GM23338 (cell line): ENCODE measurements at regions not wholly inside any gene's neighbourhood (a gene's known extent, or its start where the extent isn't known, plus 50 kb on each side); places are given as distances from the start of the nearest gene placed in this dataset.

Experiments used
- ATAC-seq: fragments of 200-7000 bp; cut with Tn5 transposase; 3 replicates; pipeline ENCODE4 v1.9.1; 2020
- DNase-seq: peaks from one replicate; pipeline ENCODE4 v3.0.0-alpha.2; 2015; ENCODE audit warnings: low spot score
- H2AFZ ChIP-seq: fragments of 200-600 bp; sonication (generic); 2 replicates; pipeline ENCODE4 v1.8.0; 2016; ENCODE audit warnings: antibody characterized with exemption, mild to moderate bottlenecking, moderate library complexity
- H3F3A ChIP-seq: fragments of 200-600 bp; sonication (generic); replicated peaks from 2 replicates; pipeline ENCODE4 v1.8.0; 2017; ENCODE audit warnings: antibody characterized with exemption, mixed run types, low read depth
- H3K27ac ChIP-seq: fragments of 200-600 bp; sonication (generic); 2 replicates; pipeline ENCODE4 v1.6.1; 2016; ENCODE audit warnings: low read depth
- H3K27me3 ChIP-seq: fragments of 200-600 bp; sonication (generic); 2 replicates; pipeline ENCODE4 v1.8.0; 2016; ENCODE audit warnings: mild to moderate bottlenecking, mixed run types, moderate library complexity; ENCODE audit not compliant: insufficient read depth
- H3K36me3 ChIP-seq: fragments of 200-600 bp; sonication (generic); 2 replicates; pipeline ENCODE4 v1.8.0; 2016; ENCODE audit warnings: mild to moderate bottlenecking; ENCODE audit not compliant: insufficient read depth
- H3K4me1 ChIP-seq: fragments of 200-600 bp; sonication (generic); 2 replicates; pipeline ENCODE4 v1.8.0; 2016; ENCODE audit warnings: mild to moderate bottlenecking, moderate library complexity; ENCODE audit not compliant: insufficient read depth
- H3K4me2 ChIP-seq: fragments of 200-600 bp; sonication (generic); 2 replicates; pipeline ENCODE4 v1.7.1; 2017; ENCODE audit warnings: mixed run types
- H3K4me3 ChIP-seq: fragments of 200-600 bp; sonication (generic); 2 replicates; pipeline ENCODE4 v1.6.1; 2016; ENCODE audit warnings: mixed run types
- H3K79me2 ChIP-seq: fragments of 200-600 bp; sonication (generic); replicated peaks from 2 replicates; pipeline ENCODE4 v1.8.0; 2017; ENCODE audit warnings: mild to moderate bottlenecking; ENCODE audit not compliant: insufficient read depth
- H3K9me2 ChIP-seq: fragments of 200-600 bp; sonication (generic); 2 replicates; pipeline ENCODE4 v1.8.0; 2017; ENCODE audit not compliant: insufficient read depth
- H4K20me1 ChIP-seq: fragments of 200-600 bp; sonication (generic); replicated peaks from 2 replicates; pipeline ENCODE4 v1.8.0; 2017; ENCODE audit warnings: mild to moderate bottlenecking; ENCODE audit not compliant: insufficient read depth
- H3K27ac Mint-ChIP-seq: 2 replicates; pipeline ENCODE4 v1.8.0; 2020; ENCODE audit warnings: inconsistent platforms, mild to moderate bottlenecking, moderate library complexity, mixed read lengths
- H3K27me3 Mint-ChIP-seq: 3 replicates; pipeline ENCODE4 v1.8.0; 2022; ENCODE audit warnings: low read depth, mild to moderate bottlenecking, moderate library complexity, mixed read lengths, inconsistent platforms; ENCODE audit not compliant: insufficient read depth, poor library complexity
- H3K36me3 Mint-ChIP-seq: 3 replicates; pipeline ENCODE4 v1.8.0; 2021; ENCODE audit warnings: low read depth, mild to moderate bottlenecking, inconsistent platforms, moderate library complexity, mixed read lengths
- H3K4me1 Mint-ChIP-seq: 3 replicates; pipeline ENCODE4 v1.8.0; 2020; ENCODE audit warnings: mild to moderate bottlenecking, inconsistent platforms, mixed read lengths
- H3K4me3 Mint-ChIP-seq: 3 replicates; pipeline ENCODE4 v1.8.0; 2021; ENCODE audit warnings: moderate library complexity, mild to moderate bottlenecking, inconsistent platforms, mixed read lengths
- H3K9me3 Mint-ChIP-seq: 3 replicates; pipeline ENCODE4 v1.8.0; 2020; ENCODE audit warnings: moderate library complexity, mild to moderate bottlenecking, inconsistent platforms, mixed read lengths
- EZH2 ChIP-seq: fragments of 200-600 bp; sonication (generic); IDR thresholded peaks from one replicate; pipeline ENCODE4 v1.8.0; 2017; ENCODE audit warnings: antibody characterized with exemption, mild to moderate bottlenecking, low read depth; ENCODE audit not compliant: unreplicated experiment
- EZH2phosphoT487 ChIP-seq: fragments of 200-600 bp; sonication (generic); IDR thresholded peaks from one replicate; pipeline ENCODE4 v1.8.1; 2018; ENCODE audit warnings: antibody characterized with exemption; ENCODE audit not compliant: unreplicated experiment
- JUNB ChIP-seq: IDR thresholded peaks from one replicate; pipeline ENCODE4 v1.6.1; 2016; ENCODE audit warnings: antibody characterized with exemption; ENCODE audit not compliant: unreplicated experiment
- NANOG ChIP-seq: IDR thresholded peaks from 2 replicates; pipeline ENCODE4 v1.6.1; 2016; ENCODE audit warnings: antibody characterized with exemption, borderline replicate concordance
- POLR2AphosphoS5 ChIP-seq: IDR thresholded peaks from 2 replicates; pipeline ENCODE4 v1.6.1; 2016; ENCODE audit warnings: antibody characterized with exemption, low read depth
- STAT1 ChIP-seq: IDR thresholded peaks from one replicate; pipeline ENCODE4 v1.6.1; 2016; ENCODE audit warnings: antibody characterized with exemption; ENCODE audit not compliant: unreplicated experiment
- ZNF114 ChIP-seq: fragments of 250-450 bp; sonication (Bioruptor Pico); IDR thresholded peaks from 2 replicates; pipeline ENCODE4 v1.5.0; 2020; ENCODE audit warnings: mild to moderate bottlenecking, moderate library complexity
- ZNF331 ChIP-seq: fragments of 250-450 bp; sonication (Bioruptor Pico); IDR thresholded peaks from 2 replicates; pipeline ENCODE4 v1.5.0; 2020; ENCODE audit warnings: low read depth, mild to moderate bottlenecking, moderate library complexity
- ZNF462 ChIP-seq: fragments of 250-450 bp; sonication (Bioruptor Pico); IDR thresholded peaks from 2 replicates; pipeline ENCODE4 v1.5.0; 2020; ENCODE audit warnings: mild to moderate bottlenecking, moderate library complexity
- TF ChIP-seq, protein P1 (sequence below): IDR thresholded peaks from 2 replicates; pipeline ENCODE4 v1.6.1; 2016; ENCODE audit warnings: antibody characterized with exemption
- TF ChIP-seq, protein P2 (sequence below): IDR thresholded peaks from one replicate; pipeline ENCODE4 v1.6.1; 2018; ENCODE audit warnings: antibody characterized with exemption; ENCODE audit not compliant: unreplicated experiment

DNA sequence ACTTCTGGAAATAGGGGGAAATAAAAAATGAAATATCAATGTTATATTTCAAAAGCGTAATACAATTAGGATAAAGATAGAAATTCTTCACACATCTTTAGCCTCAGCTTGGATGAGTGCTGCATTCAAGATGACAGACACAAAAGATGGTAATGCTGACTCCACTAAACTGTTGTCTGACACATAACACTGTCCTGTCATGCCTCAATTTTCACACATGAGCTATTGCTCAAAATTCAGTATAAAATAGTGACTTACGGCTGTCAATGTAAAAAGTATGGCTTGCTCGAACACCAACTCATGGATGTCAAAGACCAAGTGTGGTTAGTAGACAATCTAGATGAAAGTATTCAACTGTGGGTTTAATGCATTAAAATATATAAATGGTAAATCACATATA lies 94.5 kb downstream of the KLF12 start:
- Histone ChIP-seq H3K4me2 (no peak overlapping the region), H3K9me2 (no peaks in the 10 kb centered on the region), H3F3A (0 out of 2 replicates have a peak, but pooled peaks cover 4% of the 10 kb centered on the region), H3K27me3 (no peaks in the 10 kb centered on the region), H2AFZ (no peak overlapping the region), H4K20me1 (no peaks in the 10 kb centered on the region), H3K4me3 (no peak overlapping the region), H3K79me2 (peaks cover 12% of the 10 kb centered on the region), H3K4me1 (peaks cover 13% of the 10 kb centered on the region), H3K36me3 (no peaks in the 10 kb centered on the region), H3K27ac (no peak overlapping the region)
- H3K27ac Mint-ChIP-seq = no peak overlapping the region
- no peaks in the 10 kb centered on the region for H3K9me3 Mint-ChIP-seq
- DNase-seq = no peak
- H3K4me1 Mint-ChIP-seq = peaks cover 52% of the 10 kb centered on the region
- ATAC-seq = no peak
- H3K4me3 Mint-ChIP-seq = no peak overlapping the region
- peaks cover 9% of the 10 kb centered on the region for H3K27me3 Mint-ChIP-seq
- peaks cover 5% of the 10 kb centered on the region; the same call in 2 of the 3 replicates for H3K36me3 Mint-ChIP-seq
- TF ChIP-seq POLR2AphosphoS5 (no peak), EZH2 (no peak), ZNF114 (CRISPR knock-in tag) (no peak), ZNF331 (CRISPR knock-in tag) (no peak), JUNB (no peak), EZH2phosphoT487 (no peak), NANOG (no peak)
- TF ChIP-seq, protein P1, sequence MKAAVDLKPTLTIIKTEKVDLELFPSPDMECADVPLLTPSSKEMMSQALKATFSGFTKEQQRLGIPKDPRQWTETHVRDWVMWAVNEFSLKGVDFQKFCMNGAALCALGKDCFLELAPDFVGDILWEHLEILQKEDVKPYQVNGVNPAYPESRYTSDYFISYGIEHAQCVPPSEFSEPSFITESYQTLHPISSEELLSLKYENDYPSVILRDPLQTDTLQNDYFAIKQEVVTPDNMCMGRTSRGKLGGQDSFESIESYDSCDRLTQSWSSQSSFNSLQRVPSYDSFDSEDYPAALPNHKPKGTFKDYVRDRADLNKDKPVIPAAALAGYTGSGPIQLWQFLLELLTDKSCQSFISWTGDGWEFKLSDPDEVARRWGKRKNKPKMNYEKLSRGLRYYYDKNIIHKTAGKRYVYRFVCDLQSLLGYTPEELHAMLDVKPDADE = no peak
- TF ChIP-seq, protein P2, sequence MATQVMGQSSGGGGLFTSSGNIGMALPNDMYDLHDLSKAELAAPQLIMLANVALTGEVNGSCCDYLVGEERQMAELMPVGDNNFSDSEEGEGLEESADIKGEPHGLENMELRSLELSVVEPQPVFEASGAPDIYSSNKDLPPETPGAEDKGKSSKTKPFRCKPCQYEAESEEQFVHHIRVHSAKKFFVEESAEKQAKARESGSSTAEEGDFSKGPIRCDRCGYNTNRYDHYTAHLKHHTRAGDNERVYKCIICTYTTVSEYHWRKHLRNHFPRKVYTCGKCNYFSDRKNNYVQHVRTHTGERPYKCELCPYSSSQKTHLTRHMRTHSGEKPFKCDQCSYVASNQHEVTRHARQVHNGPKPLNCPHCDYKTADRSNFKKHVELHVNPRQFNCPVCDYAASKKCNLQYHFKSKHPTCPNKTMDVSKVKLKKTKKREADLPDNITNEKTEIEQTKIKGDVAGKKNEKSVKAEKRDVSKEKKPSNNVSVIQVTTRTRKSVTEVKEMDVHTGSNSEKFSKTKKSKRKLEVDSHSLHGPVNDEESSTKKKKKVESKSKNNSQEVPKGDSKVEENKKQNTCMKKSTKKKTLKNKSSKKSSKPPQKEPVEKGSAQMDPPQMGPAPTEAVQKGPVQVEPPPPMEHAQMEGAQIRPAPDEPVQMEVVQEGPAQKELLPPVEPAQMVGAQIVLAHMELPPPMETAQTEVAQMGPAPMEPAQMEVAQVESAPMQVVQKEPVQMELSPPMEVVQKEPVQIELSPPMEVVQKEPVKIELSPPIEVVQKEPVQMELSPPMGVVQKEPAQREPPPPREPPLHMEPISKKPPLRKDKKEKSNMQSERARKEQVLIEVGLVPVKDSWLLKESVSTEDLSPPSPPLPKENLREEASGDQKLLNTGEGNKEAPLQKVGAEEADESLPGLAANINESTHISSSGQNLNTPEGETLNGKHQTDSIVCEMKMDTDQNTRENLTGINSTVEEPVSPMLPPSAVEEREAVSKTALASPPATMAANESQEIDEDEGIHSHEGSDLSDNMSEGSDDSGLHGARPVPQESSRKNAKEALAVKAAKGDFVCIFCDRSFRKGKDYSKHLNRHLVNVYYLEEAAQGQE = no peak

DNA sequence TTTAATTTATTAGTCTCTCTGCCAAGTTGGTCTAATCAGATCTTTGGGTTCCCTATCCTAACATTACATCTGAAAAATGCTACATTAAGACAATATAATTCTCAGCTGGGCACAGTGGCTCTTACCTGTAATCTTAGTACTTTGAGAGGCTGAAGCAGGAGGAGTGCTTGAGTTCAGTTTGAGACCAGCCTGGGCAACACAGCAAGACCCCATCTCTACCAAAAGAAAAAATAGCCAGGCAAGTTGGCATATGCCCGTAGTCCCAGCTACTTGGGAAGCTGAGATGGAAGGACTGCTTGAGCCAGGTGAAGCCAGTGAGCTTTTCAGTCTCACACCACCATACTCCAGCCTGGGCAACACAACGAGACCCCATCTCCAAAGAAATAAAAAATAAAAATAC lies 95.0 kb downstream of the KLF12 start:
- Mint-ChIP-seq H3K4me1 (peaks cover 52% of the 10 kb centered on the region), H3K9me3 (no peaks in the 10 kb centered on the region), H3K27ac (no peak overlapping the region), H3K27me3 (peaks cover 9% of the 10 kb centered on the region), H3K4me3 (no peak overlapping the region), H3K36me3 (peaks cover 3% of the 10 kb centered on the region; the same call in 2 of the 3 replicates)
- H3K4me1 ChIP-seq = peaks cover 13% of the 10 kb centered on the region
- 0 out of 2 replicates have a peak, but pooled peaks cover 4% of the 10 kb centered on the region for H3F3A ChIP-seq
- no peaks in the 10 kb centered on the region for H3K36me3 ChIP-seq
- ATAC-seq (no peak), DNase-seq (no peak)
- H2AFZ ChIP-seq = no peak overlapping the region
- H3K4me3 ChIP-seq = no peak overlapping the region
- H3K4me2 ChIP-seq = no peak overlapping the region
- H4K20me1 ChIP-seq = no peaks in the 10 kb centered on the region
- H3K27me3 ChIP-seq = no peaks in the 10 kb centered on the region
- peaks cover 12% of the 10 kb centered on the region for H3K79me2 ChIP-seq
- H3K9me2 ChIP-seq = no peaks in the 10 kb centered on the region
- no peak overlapping the region for H3K27ac ChIP-seq
- TF ChIP-seq EZH2 (no peak), STAT1 (no peak), NANOG (no peak), ZNF462 (CRISPR knock-in tag) (no peak), POLR2AphosphoS5 (no peak)
